GM18907 (cell line): ENCODE measurements at regions not wholly inside any gene's neighbourhood (a gene's known extent, or its start where the extent isn't known, plus 50 kb on each side); places are given as distances from the start of the nearest gene placed in this dataset.

Source experiments
- ATAC-seq: cut with Tn5 transposase; IDR thresholded peaks from one replicate; pipeline ENCODE4 v1.9.1; 2021; ENCODE audit warnings: mild to moderate bottlenecking, moderate library complexity; ENCODE audit not compliant: unreplicated experiment

DNA sequence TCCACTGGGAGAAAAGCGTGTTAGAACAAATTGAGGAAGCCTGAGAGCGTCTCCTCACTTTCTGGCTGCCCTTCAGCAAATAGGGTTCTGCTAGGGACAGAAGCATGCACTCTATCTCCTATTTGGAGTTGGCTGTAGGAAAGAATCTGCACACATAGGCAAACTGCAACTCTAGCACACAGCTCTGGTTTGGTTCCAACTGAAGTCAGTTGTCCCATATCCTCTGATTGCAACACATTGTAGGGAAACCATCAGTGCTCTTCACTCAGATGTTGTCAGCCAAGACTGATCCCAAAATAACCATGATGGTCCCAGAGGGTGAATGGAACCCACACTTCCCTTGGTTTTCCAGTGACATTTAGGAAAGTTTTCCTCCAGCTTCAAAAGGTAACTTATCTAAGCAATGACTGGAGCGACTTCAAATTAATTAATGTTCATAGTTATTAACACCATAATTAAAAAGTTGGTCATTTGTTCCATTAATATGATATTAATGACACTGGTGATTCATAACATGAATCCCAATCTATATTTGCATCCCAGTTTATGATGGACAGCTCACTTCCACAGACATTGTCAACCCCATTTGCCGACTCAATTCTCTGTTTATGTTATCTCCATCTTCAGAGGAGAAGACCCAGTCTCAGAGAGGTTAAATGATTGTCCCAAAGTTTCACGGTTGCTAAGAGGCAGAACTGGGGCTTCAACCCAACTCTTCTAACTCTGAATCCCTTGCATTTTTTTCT lies 136.7 kb upstream of the ZNF462 start:
- ATAC-seq, result no peak

DNA sequence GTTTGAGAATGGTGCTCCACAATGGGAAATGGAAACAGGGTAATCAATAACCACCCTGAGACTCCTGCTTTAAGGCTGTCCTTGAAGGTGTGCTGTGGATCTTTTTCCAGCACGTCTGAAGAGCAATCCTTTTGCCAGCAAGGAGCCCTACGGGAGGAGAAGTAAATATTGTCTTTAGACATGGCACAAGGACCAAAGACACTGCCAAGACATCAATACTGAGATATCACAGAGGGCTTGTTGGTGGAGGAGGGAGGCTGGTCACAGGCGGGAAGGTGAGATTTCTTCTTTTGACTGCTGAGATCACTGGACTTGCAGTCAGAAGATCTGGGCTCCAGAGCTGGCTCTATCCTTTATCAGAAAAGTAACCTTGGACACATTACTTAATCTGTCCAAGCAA lies 135.0 kb upstream of the ZNF462 start:
- ATAC-seq, result no peak

GRCh38 chr9:106728860-106729259 lies 134.1 kb upstream of the ZNF462 start:
- ATAC-seq, result no peak

DNA sequence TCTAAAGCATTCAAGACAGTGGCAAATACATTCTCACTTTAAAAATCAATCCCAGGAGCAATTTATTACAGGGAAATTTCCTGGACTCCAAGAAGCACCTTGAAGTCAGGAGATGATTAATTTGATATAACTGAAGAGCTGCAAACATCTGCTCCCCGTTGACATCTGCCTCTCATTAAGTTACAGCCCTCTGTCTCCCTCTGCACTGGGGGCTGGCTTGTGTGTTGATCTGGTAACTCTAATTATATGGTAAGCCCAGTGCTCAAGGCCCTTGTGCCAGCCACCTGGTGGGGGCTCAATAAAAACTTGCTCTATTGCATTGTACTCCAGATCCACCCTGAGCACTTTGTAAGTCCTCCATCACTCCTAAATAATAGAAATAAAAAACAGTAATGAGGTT lies 131.1 kb upstream of the ZNF462 start:
- no peak for ATAC-seq

GRCh38 chr9:106733828-106734380 lies 129.1 kb upstream of the ZNF462 start:
- ATAC-seq, result no peak

DNA sequence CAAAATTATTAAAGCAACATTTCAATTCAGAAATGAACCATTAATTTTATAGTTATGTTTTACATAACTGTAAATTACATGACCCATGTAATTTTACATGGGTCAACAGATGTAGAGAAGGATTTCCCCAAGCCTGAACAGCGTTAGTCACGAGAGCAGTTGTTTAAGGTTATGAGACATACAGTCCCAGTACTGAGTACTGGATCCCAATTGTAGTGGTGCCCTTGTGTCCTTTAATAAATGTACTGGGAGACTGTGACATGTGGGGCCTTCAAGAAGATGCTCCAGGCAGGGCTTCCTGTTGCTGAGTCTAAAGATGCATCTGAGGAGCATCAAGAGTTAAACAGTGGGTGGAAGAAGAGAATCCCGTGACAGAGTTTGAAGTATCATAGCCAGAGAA lies 125.5 kb upstream of the ZNF462 start:
- no peak for ATAC-seq

GRCh38 chr9:106738109-106738508 lies 124.9 kb upstream of the ZNF462 start:
- no peak for ATAC-seq

DNA sequence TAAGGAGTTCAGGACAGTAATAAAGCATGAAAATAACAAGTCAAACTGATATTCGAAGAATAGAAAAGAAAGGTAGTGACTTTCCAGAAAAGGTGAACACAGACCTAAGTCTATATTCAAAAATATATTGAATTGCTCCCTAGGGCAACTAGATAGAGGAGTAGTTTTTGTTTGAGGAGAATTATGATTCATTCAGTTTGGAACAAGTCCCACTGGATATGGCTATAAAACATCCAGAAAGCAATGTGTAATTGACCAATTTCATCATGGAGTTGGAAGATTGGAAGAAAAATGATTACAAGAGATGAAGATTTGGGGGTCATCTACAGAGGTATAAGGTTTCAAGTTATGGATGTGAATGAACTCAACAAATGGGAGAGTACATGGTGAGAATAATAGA lies 117.5 kb upstream of the ZNF462 start:
- ATAC-seq, result no peak

- ATAC-seq, result no peak
Observed at GRCh38 chr9:106745876-106746275, 117.1 kb upstream of the ZNF462 start.

DNA sequence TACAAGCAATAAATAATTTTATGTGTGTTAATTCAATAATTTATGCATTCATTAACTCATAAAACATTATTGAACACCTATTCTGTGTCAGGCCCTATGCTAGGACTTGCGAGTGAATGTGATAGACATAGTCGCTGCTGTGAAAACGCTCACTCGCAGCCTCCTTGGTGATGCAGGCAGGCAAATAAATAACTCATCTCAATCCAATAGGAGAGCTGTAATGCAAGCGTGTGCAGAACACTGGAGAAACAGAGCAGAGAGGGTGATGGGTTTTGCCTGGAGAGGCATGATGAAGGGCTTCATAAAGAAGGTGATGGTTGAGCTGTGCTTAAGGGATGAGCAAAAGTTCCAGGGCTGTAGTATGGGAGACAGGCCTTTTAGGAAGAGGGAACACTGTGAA lies 111.3 kb upstream of the ZNF462 start:
- no peak for ATAC-seq

DNA sequence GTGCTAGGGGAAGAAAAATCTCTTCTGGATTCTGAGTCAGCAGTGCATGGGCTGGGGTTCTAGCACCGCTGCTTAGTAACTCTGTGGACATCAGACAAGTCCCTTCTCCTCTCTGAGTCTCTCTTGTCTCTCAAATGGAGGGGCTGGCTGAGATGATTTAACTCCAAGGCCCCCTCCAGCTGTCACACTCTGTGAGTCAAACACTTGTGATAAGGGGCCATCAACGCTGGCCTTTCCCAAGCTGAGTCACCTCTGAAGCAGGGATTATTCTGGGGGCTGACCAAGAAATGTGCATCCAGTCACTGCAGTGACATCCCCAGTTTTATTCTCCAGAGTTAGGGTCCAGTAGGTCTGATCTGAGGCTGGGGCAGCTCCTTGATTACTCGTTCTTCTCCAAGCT lies 110.4 kb upstream of the ZNF462 start:
- ATAC-seq, result no peak

DNA sequence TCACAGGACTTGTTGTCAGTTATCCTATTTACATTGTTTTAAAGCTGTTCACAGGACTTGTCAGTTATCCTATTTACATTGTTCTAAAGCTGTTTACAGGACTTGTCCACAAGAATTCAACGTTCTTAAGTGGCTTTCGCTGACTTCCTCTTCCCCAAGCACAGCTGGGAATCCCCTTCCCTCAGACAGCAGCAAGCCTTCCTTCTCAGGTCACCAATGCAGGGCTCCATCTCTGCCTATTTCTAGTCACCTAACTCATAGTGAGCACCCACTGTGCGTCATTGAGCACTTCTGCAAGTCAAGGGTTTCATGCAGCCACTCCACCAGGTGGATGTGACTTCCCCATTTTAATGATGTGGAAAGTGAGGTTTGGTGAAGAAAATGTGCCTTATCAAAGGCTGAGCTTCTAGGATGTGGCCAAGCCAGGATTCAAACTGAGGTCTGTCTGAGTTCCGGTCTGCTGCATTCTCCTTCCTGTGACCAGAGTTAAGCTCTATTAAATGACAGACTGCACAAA lies 109.8 kb upstream of the ZNF462 start:
- ATAC-seq, result peak; percentile 94

DNA sequence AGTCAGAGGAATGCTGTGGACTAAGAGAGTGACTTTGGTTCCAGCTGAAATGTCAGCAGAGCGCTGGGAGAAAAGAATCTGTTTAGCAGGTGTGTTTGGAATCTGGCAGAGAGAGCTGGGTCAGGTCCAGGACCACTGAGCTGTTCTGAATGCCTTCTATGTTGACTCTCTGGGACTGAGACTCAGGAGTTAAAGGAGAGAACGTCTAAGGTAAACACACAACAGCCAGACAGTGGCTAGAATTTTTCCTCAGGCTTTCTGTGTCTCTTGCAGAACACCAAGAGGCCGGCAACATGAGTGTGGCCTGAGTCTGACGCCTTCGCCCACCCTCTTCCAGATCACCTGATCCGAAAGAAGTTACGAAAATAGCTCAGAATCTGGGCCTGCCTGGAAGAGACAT lies 107.2 kb upstream of the ZNF462 start:
- ATAC-seq, result no peak

DNA sequence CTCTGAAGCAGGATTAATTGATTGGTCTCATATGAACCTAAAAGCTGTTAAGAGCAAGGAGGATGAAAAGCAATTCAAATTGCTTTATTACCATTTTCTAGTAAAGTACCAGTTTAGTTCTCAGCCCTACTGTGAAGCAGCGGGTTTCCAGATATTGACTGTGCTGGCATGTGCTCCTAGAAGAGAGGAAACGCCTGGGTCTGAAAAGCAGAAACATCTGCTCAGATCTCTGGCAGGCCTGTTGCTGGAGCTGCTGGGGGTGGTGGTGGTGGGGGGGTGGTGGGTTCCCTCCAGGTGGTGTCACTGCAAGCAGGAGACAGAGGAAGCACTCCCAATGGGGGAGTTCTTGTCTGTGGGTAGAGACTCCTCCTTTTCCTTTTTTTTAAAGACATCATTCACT lies 105.5 kb upstream of the ZNF462 start:
- no peak for ATAC-seq

- ATAC-seq, result peak; percentile 86
Observed at GRCh38 chr9:106758911-106759310, 104.1 kb upstream of the ZNF462 start.

DNA sequence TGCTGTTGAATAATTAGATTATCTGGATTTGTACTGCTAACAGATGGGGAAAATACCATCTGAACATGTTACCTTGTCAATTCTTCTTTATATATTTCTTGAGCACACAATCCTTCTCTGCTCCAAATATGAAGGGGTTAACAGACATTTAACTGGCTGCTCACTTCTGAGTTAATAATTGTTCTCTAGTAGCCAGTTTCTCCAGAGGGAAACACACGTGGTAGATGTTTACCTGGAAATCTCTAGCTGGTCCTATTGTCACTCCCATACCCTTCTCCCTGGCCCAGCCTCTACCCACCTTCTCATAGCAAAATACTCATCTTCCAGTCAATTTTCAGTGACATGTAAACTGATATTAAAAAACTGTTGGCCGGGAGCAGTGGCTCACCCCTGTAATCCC lies 101.5 kb upstream of the ZNF462 start:
- no peak for ATAC-seq

DNA sequence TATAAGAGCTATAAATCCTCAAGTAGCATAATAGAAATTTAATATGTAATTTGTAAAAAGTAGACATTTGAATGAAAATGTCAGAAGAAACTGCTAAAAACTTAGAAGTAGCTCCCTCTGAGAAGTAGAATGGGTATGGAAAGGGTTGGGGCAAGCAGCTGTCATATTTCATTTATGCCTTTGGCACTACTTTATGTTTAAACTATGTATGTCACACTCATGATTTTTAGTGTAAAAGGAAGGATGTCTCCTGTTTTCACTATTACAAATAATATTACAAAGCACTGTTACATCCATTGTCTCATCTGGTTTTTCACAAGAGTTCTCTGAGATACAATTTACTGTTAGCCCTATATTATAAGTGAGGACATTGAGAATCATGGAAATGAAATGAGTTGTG lies 96.3 kb upstream of the ZNF462 start:
- ATAC-seq, result no peak

DNA sequence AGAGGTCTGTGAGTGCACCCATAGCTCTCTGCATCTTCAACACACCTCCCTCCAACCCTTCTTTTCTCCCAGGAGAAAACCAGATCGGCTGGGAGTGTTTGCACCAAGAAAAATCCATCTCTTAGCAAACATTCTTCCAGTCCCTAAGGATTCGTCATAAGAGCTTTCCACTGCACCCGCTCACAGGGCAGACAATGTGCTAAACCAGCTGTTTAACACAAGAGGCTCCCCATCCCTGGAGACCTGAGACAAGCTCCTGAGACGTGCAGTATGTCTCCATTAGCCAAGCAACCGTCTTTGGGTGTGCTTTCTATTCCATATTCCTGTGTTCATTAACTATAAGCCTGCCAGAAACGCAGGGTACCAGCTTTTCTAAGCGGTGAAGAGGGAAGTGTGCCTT lies 93.6 kb upstream of the ZNF462 start:
- ATAC-seq, result no peak

DNA sequence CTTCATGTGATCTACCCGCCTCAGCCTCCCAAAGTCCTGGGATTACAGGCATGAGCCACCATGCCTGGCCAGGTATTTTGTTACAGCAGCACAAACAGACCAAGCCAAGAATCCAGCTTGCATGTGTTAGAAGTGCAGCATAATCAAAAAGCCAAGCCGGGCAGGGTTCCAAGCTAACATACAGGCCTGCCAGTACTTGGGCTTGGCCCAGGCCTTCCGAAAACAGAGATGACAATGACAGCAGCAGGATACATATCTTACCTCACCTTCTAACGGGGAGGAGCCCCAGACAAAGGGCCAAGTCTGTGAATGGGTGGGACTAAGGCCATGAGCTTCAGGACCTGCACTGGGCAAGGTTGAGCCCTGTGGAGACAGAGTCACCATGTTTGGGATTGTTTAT lies 91.4 kb upstream of the ZNF462 start:
- no peak for ATAC-seq

DNA sequence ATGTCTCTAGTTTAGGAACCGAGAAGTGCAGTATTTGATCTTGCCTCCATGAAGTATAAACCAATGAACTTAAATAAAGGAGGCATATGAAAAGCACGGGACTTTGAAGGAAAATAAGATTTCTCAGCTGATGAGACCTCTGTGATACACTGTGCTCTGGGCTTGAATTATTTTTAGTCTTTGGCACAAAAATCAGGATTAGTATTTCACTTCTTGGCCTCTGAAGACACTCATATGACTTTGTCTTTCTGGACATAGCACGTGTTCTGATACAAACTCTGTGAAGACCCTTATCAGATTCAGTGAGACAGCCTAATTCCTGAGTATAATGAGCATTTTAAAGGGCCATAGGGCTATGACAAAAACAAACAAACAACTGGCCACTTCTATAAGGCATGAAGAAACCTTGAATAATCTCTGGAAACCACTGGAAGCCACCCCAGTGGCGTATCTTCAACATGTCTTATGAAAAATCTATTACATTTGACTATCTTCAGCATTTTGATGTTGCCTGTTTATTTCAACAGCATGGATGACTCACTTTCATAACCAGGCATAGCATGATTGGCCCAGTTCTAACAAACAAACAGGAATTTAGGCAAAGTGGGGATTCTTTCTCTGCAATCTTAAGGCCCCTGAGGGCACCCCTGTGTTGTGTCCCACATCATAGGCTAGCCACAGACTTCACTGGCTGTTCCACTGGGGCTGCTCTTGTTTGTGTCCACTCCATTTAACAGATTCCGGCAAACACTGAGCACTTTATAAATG lies 90.3 kb upstream of the ZNF462 start:
- ATAC-seq, result no peak

DNA sequence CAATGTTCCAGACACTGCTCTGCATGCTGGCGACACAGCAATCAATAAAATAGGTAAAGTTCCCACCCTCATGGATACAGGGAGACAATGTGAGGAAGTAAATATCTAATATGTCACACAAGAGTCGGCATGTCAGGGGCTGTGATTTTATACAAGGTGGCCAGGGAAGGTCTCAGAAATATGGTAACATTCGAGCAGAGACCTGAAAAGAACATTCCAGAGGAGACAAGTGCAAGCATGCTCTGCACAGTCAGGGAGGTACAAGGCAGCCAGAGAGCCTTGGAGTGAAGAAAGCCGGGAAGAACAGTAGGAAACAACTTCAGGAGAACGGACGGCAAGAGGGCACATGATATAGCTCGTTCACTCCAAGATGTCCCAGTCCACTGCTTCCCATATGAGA lies 89.2 kb upstream of the ZNF462 start:
- ATAC-seq, result no peak

GRCh38 chr9:106775960-106776359 lies 87.0 kb upstream of the ZNF462 start:
- ATAC-seq, result no peak
